Thymus (tissue), 11 donors: ENCODE measurements at regions not wholly inside any gene's neighbourhood (a gene's known extent, or its start where the extent isn't known, plus 50 kb on each side); places are given as distances from the start of the nearest gene placed in this dataset.
"Not testable (repeated sequence)": the region's sequence is repeated elsewhere in the genome, so short reads cannot be mapped to it uniquely, and the experiment has no call there.

ENCODE experiments used
- DNase-seq, 9 donors: peaks; one replicate each; pipeline ENCODE4 v3.0.0-alpha.2; 2013; ENCODE audit warnings: low spot score in 9 of 9, low read depth in 6 of 9, missing footprints in 1 of 9
- H3K27ac ChIP-seq, 2 donors: one replicate each; pipeline ENCODE4 v1.5.1; 2013; ENCODE audit warnings: control low read depth in 1 of 2, low read depth in 1 of 2, low read length in 1 of 2, mild to moderate bottlenecking in 1 of 2, moderate library complexity in 1 of 2
- H3K27me3 ChIP-seq, 2 donors: one replicate each; pipeline ENCODE4 v1.5.1; 2013; ENCODE audit warnings: low read length in 1 of 2; ENCODE audit not compliant: control insufficient read depth in 2 of 2, insufficient read depth in 1 of 2
- H3K36me3 ChIP-seq, 2 donors: one replicate each; pipeline ENCODE4 v1.5.1; 2013; ENCODE audit warnings: low read length in 1 of 2, mild to moderate bottlenecking in 1 of 2, moderate library complexity in 1 of 2; ENCODE audit not compliant: control insufficient read depth in 2 of 2, insufficient read depth in 2 of 2
- H3K4me1 ChIP-seq, 2 donors: one replicate each; pipeline ENCODE4 v1.5.1; 2013; ENCODE audit warnings: low read length in 2 of 2; ENCODE audit not compliant: control insufficient read depth in 2 of 2, insufficient read depth in 2 of 2
- H3K4me3 ChIP-seq, 2 donors: one replicate each; pipeline ENCODE4 v1.5.1; 2013; ENCODE audit warnings: low read length in 2 of 2, control low read depth in 1 of 2, mild to moderate bottlenecking in 1 of 2
- H3K9me3 ChIP-seq, 2 donors: one replicate each; pipeline ENCODE4 v1.5.1; 2013; ENCODE audit warnings: low read length in 1 of 2, mild to moderate bottlenecking in 1 of 2; ENCODE audit not compliant: control insufficient read depth in 2 of 2, insufficient read depth in 1 of 2
- WGBS: extraction: QIAGEN DNeasy Blood & Tissue Kit; methylation state at CpG from one replicate; pipeline ENCODE4 v1.1.7; 2013; 5-methylcytosine and 5-hydroxymethylcytosine counted together
- donor health status: healthy.

DNA sequence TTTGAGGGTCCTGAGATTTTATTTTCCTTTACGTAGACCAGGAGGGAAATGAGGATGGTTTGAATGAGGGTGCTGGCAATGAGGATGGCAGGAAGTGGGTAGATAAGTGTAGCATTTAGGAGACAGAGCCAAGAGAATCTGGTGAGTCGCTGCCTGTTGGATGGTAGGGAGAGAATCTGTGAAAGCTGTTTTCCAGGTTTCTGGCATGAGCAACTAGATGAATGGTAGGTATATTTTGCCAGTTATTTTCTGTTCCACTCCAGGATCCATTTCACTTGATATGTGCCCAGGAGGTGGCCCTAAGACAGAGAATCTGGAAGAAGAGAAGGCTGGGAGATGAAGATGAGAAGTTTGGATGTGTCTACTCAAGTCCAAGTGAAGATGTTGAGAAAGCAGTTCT, 63.3 kb upstream of the VIPR2 start:
- H3K27ac ChIP-seq: peak overlapping the region; percentile 80 to 89
- H3K27me3 ChIP-seq: no peaks in the 10 kb centered on the region
- DNase-seq: no peak
- H3K36me3 ChIP-seq: no peaks in the 10 kb centered on the region
- no peak overlapping the region for H3K4me3 ChIP-seq
- H3K9me3 ChIP-seq: peaks cover 0 to 4% of the 10 kb centered on the region in 2 donors
- WGBS: 80% methylated on average over 2 of the region's 2 CpGs
- peaks cover 23 to 63% of the 10 kb centered on the region in 2 donors for H3K4me1 ChIP-seq

- DNase-seq: peak in 5 of 9 donors; percentile 45 to 84 (median 62)
- Histone ChIP-seq H3K27ac (peak overlapping the region; percentile 80 to 89), H3K9me3 (peaks cover 0 to 4% of the 10 kb centered on the region in 2 donors), H3K4me1 (peaks cover 23 to 63% of the 10 kb centered on the region in 2 donors), H3K4me3 (no peak overlapping the region), H3K36me3 (no peaks in the 10 kb centered on the region), H3K27me3 (no peaks in the 10 kb centered on the region)
- 21% methylated on average over 5 of the region's 5 CpGs for WGBS
Measured at GRCh38 chr7:159207393-159207792, 62.7 kb upstream of the VIPR2 start.

- Histone ChIP-seq H3K36me3 (no peaks in the 10 kb centered on the region), H3K9me3 (peaks cover 0 to 4% of the 10 kb centered on the region in 2 donors), H3K4me1 (peaks cover 23 to 52% of the 10 kb centered on the region in 2 donors), H3K27me3 (no peaks in the 10 kb centered on the region), H3K4me3 (no peak overlapping the region), H3K27ac (no peak overlapping the region)
- WGBS: 88% methylated on average over 5 of the region's 5 CpGs
- DNase-seq: no peak
Measured at GRCh38 chr7:159205833-159206232, 61.2 kb upstream of the VIPR2 start.

DNA sequence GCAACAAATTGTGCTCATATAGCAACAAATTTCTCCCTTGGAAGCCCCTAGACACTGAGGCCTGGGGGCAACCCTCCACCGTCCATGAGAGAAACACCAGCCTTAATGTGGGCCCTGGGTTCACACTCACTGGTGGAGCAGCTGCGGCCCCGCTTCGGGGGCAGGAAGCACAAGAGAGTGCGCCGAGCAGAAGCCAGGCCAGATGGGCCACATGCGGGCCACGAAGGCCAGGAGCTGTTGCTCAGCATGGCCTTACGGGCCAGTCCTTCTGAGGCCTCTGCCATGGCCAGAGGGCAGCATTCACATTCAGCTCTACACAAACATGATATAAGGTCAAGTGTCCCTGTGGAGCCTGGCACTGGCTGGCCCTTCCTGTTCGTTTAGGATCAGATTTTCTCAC, 60.0 kb upstream of the VIPR2 start:
- peaks cover 23 to 50% of the 10 kb centered on the region in 2 donors for H3K4me1 ChIP-seq
- no peak overlapping the region for H3K4me3 ChIP-seq
- peaks cover 0 to 4% of the 10 kb centered on the region in 2 donors for H3K9me3 ChIP-seq
- no peaks in the 10 kb centered on the region for H3K27me3 ChIP-seq
- 97% methylated on average over 10 of the region's 10 CpGs for WGBS
- no peak overlapping the region for H3K27ac ChIP-seq
- DNase-seq: no peak
- no peaks in the 10 kb centered on the region for H3K36me3 ChIP-seq

DNA sequence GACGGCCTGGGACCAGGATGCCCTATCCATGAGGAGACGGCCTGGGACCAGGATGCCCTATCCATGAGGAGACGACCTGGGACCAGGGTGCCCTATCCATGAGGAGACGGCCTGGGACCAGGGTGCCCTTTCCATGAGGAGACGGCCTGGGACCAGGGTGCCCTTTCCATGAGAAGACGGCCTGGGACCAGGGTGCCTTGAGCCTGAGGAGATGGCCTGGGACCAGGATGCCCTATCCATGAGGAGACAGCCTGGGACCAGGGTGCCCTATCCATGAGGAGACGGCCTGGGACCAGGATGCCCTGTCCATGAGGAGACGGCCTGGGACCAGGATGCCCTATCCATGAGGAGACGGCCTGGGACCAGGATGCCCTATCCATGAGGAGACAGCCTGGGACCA, 58.6 kb upstream of the VIPR2 start:
- not testable (repeated sequence) for H3K9me3 ChIP-seq, H3K27ac ChIP-seq, H3K36me3 ChIP-seq, DNase-seq, H3K27me3 ChIP-seq, H3K4me3 ChIP-seq
- H3K4me1 ChIP-seq: peaks cover 20 to 45% of the 10 kb centered on the region in 2 donors
- 91% methylated on average over 8 of the region's 9 CpGs for WGBS

- H3K36me3 ChIP-seq: no peaks in the 10 kb centered on the region
- no peak overlapping the region for H3K27ac ChIP-seq
- H3K4me3 ChIP-seq: no peak overlapping the region
- no peaks in the 10 kb centered on the region for H3K27me3 ChIP-seq
- H3K9me3 ChIP-seq: peaks cover 0 to 4% of the 10 kb centered on the region in 2 donors
- 97% methylated on average over 16 of the region's 16 CpGs for WGBS
- H3K4me1 ChIP-seq: peaks cover 23 to 45% of the 10 kb centered on the region in 2 donors
- no peak for DNase-seq
Measured at GRCh38 chr7:159201722-159202330, 57.2 kb upstream of the VIPR2 start.

GRCh38 chr7:159200421-159200820, 55.8 kb upstream of the VIPR2 start:
- no peaks in the 10 kb centered on the region for H3K27me3 ChIP-seq
- no peak for DNase-seq
- H3K4me1 ChIP-seq: peaks cover 24 to 45% of the 10 kb centered on the region in 2 donors
- H3K27ac ChIP-seq: no peak overlapping the region
- 94% methylated on average over 14 of the region's 14 CpGs for WGBS
- H3K9me3 ChIP-seq: peaks cover 0 to 4% of the 10 kb centered on the region in 2 donors
- no peaks in the 10 kb centered on the region for H3K36me3 ChIP-seq
- no peak overlapping the region for H3K4me3 ChIP-seq

DNA sequence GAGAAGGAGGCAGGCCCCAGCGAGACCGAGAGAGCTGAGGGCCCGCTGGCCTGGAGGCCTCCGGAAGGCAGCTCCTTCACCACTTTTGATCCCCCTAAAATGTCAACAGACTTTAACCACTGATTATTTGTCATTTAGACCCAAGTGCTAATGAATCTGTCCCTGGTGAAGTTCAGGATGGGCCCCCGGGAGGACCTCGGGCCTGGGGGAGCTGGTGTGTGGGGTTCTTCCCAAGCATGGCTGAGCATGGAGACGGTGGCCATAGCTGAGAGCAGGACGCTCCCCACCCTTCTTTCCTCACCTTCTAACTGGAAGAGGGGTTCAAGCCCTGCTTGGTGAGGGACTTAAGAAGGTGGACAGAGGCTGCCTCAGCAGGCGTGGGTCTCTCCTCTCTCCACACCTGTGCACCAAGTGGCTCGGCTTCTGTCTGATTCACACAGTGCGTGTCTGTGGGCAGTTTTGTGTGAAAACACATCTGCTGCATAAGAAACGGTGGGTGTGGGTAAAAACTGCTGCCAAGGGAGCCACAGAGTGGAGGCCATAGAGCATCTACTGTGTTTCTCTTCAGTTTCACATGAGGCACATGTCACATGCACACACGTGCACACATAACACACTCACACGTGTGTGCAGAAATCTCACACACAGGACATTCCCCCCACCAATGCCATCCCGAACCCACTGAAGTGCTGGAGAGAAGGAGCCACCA, 53.5 kb upstream of the VIPR2 start:
- peaks cover 24 to 58% of the 10 kb centered on the region in 2 donors for H3K4me1 ChIP-seq
- H3K27ac ChIP-seq: peak overlapping the region; percentile 96 to 98
- peak in 1 of 9 donors; percentile 47 for DNase-seq
- WGBS: 78% methylated on average over 15 of the region's 15 CpGs
- peaks cover 0 to under 1% of the 10 kb centered on the region in 2 donors for H3K9me3 ChIP-seq
- no peaks in the 10 kb centered on the region for H3K27me3 ChIP-seq
- peak overlapping the region in 1 of 2 donors; percentile 23 for H3K4me3 ChIP-seq
- no peaks in the 10 kb centered on the region for H3K36me3 ChIP-seq
